MM.1S (cell line): ENCODE measurements at regions not wholly inside any gene's neighbourhood (a gene's known extent, or its start where the extent isn't known, plus 50 kb on each side); places are given as distances from the start of the nearest gene placed in this dataset.

Source experiments
- CTCF ChIP-seq: fragments of 300-600 bp; sonication (generic); IDR thresholded peaks from 2 replicates; pipeline ENCODE4 v1.5.1; 2016; ENCODE audit warnings: antibody characterized with exemption, low read length, mixed read lengths
- EZH2 ChIP-seq: fragments of 300-600 bp; sonication (generic); optimal IDR thresholded peaks from 2 replicates; pipeline ENCODE3; 2017; ENCODE audit warnings: low read depth, mild to moderate bottlenecking, antibody characterized with exemption, low read length, mixed read lengths

- TF ChIP-seq CTCF = no peak
- TF ChIP-seq EZH2 = no peak
These were observed 803.3 kb upstream of the CTNND2 start for GRCh38 chr5:12707560-12707959.
